ENCODE measurements at regions not wholly inside any gene's neighbourhood (a gene's known extent, or its start where the extent isn't known, plus 50 kb on each side); places are given as distances from the start of the nearest gene placed in this dataset.
A peak's percentile ranks its signal among the peaks of the same experiment; 100 is the strongest.

GRCh38 chr11:87493516-87493915, 455.8 kb downstream of the TMEM135 start:
- no peak overlapping the region for H3K27ac ChIP-seq (ENCODE audit: low read depth, low read length, severe bottlenecking)
- WGBS, 2 experiments (ENCODE audit: insufficient coverage in 2 of 2): 0% methylated on average over 1 of the region's 4 CpGs
- no peak overlapping the region for H3K4me3 ChIP-seq (ENCODE audit: extremely low read depth, insufficient read depth, low read length, poor library complexity, severe bottlenecking)
- no peaks in the 10 kb centered on the region for H3K9me3 ChIP-seq (ENCODE audit: control insufficient read depth, low read length)
- H3K36me3 ChIP-seq (ENCODE audit: control insufficient read depth, insufficient read depth, low read length): no peaks in the 10 kb centered on the region
- no peaks in the 10 kb centered on the region for H3K4me1 ChIP-seq (ENCODE audit: control insufficient read depth, insufficient read depth, low read length, poor library complexity, severe bottlenecking)

- Histone ChIP-seq H3K9me3 (ENCODE audit: control insufficient read depth, low read length) (no peaks in the 10 kb centered on the region), H3K36me3 (ENCODE audit: control insufficient read depth, insufficient read depth, low read length) (no peaks in the 10 kb centered on the region), H3K27ac (ENCODE audit: low read depth, low read length, severe bottlenecking) (no peak overlapping the region), H3K4me1 (ENCODE audit: control insufficient read depth, insufficient read depth, low read length, poor library complexity, severe bottlenecking) (no peaks in the 10 kb centered on the region), H3K4me3 (ENCODE audit: extremely low read depth, insufficient read depth, low read length, poor library complexity, severe bottlenecking) (no peak overlapping the region)
- 89 to 100% methylated on average over 1 of the region's 3 CpGs for WGBS, 2 experiments (ENCODE audit: insufficient coverage in 2 of 2)
These were observed 453.6 kb downstream of the TMEM135 start for GRCh38 chr11:87491381-87491780.

- no peaks in the 10 kb centered on the region for H3K9me3 ChIP-seq (ENCODE audit: control insufficient read depth, low read length)
- no peaks in the 10 kb centered on the region for H3K4me1 ChIP-seq (ENCODE audit: control insufficient read depth, insufficient read depth, low read length, poor library complexity, severe bottlenecking)
- H3K4me3 ChIP-seq (ENCODE audit: extremely low read depth, insufficient read depth, low read length, poor library complexity, severe bottlenecking): no peak overlapping the region
These were observed 452.9 kb downstream of the TMEM135 start for GRCh38 chr11:87490671-87491070.

GRCh38 chr11:87484566-87484965, 446.8 kb downstream of the TMEM135 start:
- Histone ChIP-seq H3K9me3 (ENCODE audit: control insufficient read depth, low read length) (no peaks in the 10 kb centered on the region), H3K27ac (ENCODE audit: low read depth, low read length, severe bottlenecking) (no peak overlapping the region), H3K36me3 (ENCODE audit: control insufficient read depth, insufficient read depth, low read length) (no peaks in the 10 kb centered on the region), H3K4me1 (ENCODE audit: control insufficient read depth, insufficient read depth, low read length, poor library complexity, severe bottlenecking) (no peaks in the 10 kb centered on the region), H3K4me3 (ENCODE audit: extremely low read depth, insufficient read depth, low read length, poor library complexity, severe bottlenecking) (no peak overlapping the region)
- WGBS, 2 experiments (ENCODE audit: insufficient coverage in 2 of 2): 94 to 100% methylated on average over 2 of the region's 3 CpGs

More at GRCh38 chr11:87490671-87491070, 452.9 kb downstream of the TMEM135 start:
- Histone ChIP-seq H3K36me3 (ENCODE audit: control insufficient read depth, insufficient read depth, low read length) (no peaks in the 10 kb centered on the region), H3K27ac (ENCODE audit: low read depth, low read length, severe bottlenecking) (no peak overlapping the region)

- 83 to 100% methylated on average over 1 of the region's 2 CpGs for WGBS, 2 experiments (ENCODE audit: insufficient coverage in 2 of 2)
- H3K27ac ChIP-seq (ENCODE audit: low read depth, low read length, severe bottlenecking): no peak overlapping the region
- H3K9me3 ChIP-seq (ENCODE audit: control insufficient read depth, low read length): no peaks in the 10 kb centered on the region
- H3K4me1 ChIP-seq (ENCODE audit: control insufficient read depth, insufficient read depth, low read length, poor library complexity, severe bottlenecking): peaks cover 16% of the 10 kb centered on the region
- H3K36me3 ChIP-seq (ENCODE audit: control insufficient read depth, insufficient read depth, low read length): no peaks in the 10 kb centered on the region
- H3K4me3 ChIP-seq (ENCODE audit: extremely low read depth, insufficient read depth, low read length, poor library complexity, severe bottlenecking): no peak overlapping the region
These were observed 439.6 kb downstream of the TMEM135 start for GRCh38 chr11:87477321-87477720.

- WGBS, 2 experiments (ENCODE audit: insufficient coverage in 2 of 2): 57 to 89% methylated on average over 1 of the region's 1 CpG
- no peaks in the 10 kb centered on the region for H3K36me3 ChIP-seq (ENCODE audit: control insufficient read depth, insufficient read depth, low read length)
These were observed 435.4 kb downstream of the TMEM135 start for GRCh38 chr11:87473174-87473573.

GRCh38 chr11:87466223-87466622, 428.5 kb downstream of the TMEM135 start:
- WGBS, 2 experiments (ENCODE audit: insufficient coverage in 2 of 2): 83 to 92% methylated on average over 1 to 2 of the region's 2 CpGs
- Histone ChIP-seq H3K4me1 (ENCODE audit: control insufficient read depth, insufficient read depth, low read length, poor library complexity, severe bottlenecking) (no peaks in the 10 kb centered on the region), H3K9me3 (ENCODE audit: control insufficient read depth, low read length) (no peaks in the 10 kb centered on the region), H3K27ac (ENCODE audit: low read depth, low read length, severe bottlenecking) (no peak overlapping the region), H3K36me3 (ENCODE audit: control insufficient read depth, insufficient read depth, low read length) (no peaks in the 10 kb centered on the region), H3K4me3 (ENCODE audit: extremely low read depth, insufficient read depth, low read length, poor library complexity, severe bottlenecking) (no peak overlapping the region)

More at GRCh38 chr11:87473174-87473573, 435.4 kb downstream of the TMEM135 start:
- Histone ChIP-seq H3K9me3 (ENCODE audit: control insufficient read depth, low read length) (no peaks in the 10 kb centered on the region), H3K27ac (ENCODE audit: low read depth, low read length, severe bottlenecking) (peak overlapping the region; percentile 30), H3K4me1 (ENCODE audit: control insufficient read depth, insufficient read depth, low read length, poor library complexity, severe bottlenecking) (peaks cover 16% of the 10 kb centered on the region), H3K4me3 (ENCODE audit: extremely low read depth, insufficient read depth, low read length, poor library complexity, severe bottlenecking) (no peak overlapping the region)

- Histone ChIP-seq H3K27ac (ENCODE audit: low read depth, low read length, severe bottlenecking) (no peak overlapping the region), H3K9me3 (ENCODE audit: control insufficient read depth, low read length) (no peaks in the 10 kb centered on the region), H3K36me3 (ENCODE audit: control insufficient read depth, insufficient read depth, low read length) (no peaks in the 10 kb centered on the region), H3K4me1 (ENCODE audit: control insufficient read depth, insufficient read depth, low read length, poor library complexity, severe bottlenecking) (no peaks in the 10 kb centered on the region), H3K4me3 (ENCODE audit: extremely low read depth, insufficient read depth, low read length, poor library complexity, severe bottlenecking) (no peak overlapping the region)
- 79% methylated on average over 2 of the region's 4 CpGs for WGBS, 2 experiments (ENCODE audit: insufficient coverage in 2 of 2)
These were observed 428.0 kb downstream of the TMEM135 start for GRCh38 chr11:87465716-87466115.

- H3K4me1 ChIP-seq (ENCODE audit: control insufficient read depth, insufficient read depth, low read length, poor library complexity, severe bottlenecking): no peaks in the 10 kb centered on the region
- H3K9me3 ChIP-seq (ENCODE audit: control insufficient read depth, low read length): no peaks in the 10 kb centered on the region
- no peaks in the 10 kb centered on the region for H3K36me3 ChIP-seq (ENCODE audit: control insufficient read depth, insufficient read depth, low read length)
- 94 to 95% methylated on average over 2 of the region's 4 CpGs for WGBS, 2 experiments (ENCODE audit: insufficient coverage in 2 of 2)
- no peak overlapping the region for H3K4me3 ChIP-seq (ENCODE audit: extremely low read depth, insufficient read depth, low read length, poor library complexity, severe bottlenecking)
- H3K27ac ChIP-seq (ENCODE audit: low read depth, low read length, severe bottlenecking): no peak overlapping the region
These were observed 425.9 kb downstream of the TMEM135 start for GRCh38 chr11:87463486-87464102.

- Histone ChIP-seq H3K9me3 (ENCODE audit: control insufficient read depth, low read length) (no peaks in the 10 kb centered on the region), H3K4me1 (ENCODE audit: control insufficient read depth, insufficient read depth, low read length, poor library complexity, severe bottlenecking) (no peaks in the 10 kb centered on the region), H3K4me3 (ENCODE audit: extremely low read depth, insufficient read depth, low read length, poor library complexity, severe bottlenecking) (no peak overlapping the region), H3K27ac (ENCODE audit: low read depth, low read length, severe bottlenecking) (no peak overlapping the region), H3K36me3 (ENCODE audit: control insufficient read depth, insufficient read depth, low read length) (no peaks in the 10 kb centered on the region)
- WGBS, 2 experiments (ENCODE audit: insufficient coverage in 2 of 2): 70 to 75% methylated on average over 1 of the region's 1 CpG
These were observed 424.4 kb downstream of the TMEM135 start for GRCh38 chr11:87462171-87462570.

- H3K27ac ChIP-seq (ENCODE audit: low read depth, low read length, severe bottlenecking): no peak overlapping the region
- no peaks in the 10 kb centered on the region for H3K9me3 ChIP-seq (ENCODE audit: control insufficient read depth, low read length)
- H3K4me1 ChIP-seq (ENCODE audit: control insufficient read depth, insufficient read depth, low read length, poor library complexity, severe bottlenecking): no peaks in the 10 kb centered on the region
- WGBS, 2 experiments (ENCODE audit: insufficient coverage in 2 of 2): 91 to 93% methylated on average over 2 to 4 of the region's 4 CpGs
- no peak overlapping the region for H3K4me3 ChIP-seq (ENCODE audit: extremely low read depth, insufficient read depth, low read length, poor library complexity, severe bottlenecking)
- no peaks in the 10 kb centered on the region for H3K36me3 ChIP-seq (ENCODE audit: control insufficient read depth, insufficient read depth, low read length)
These were observed 423.3 kb downstream of the TMEM135 start for GRCh38 chr11:87460842-87461637.

Measured in mesodermal cell (in vitro differentiated cells).